HG03565 (cell line): ENCODE measurements at regions not wholly inside any gene's neighbourhood (a gene's known extent, or its start where the extent isn't known, plus 50 kb on each side); places are given as distances from the start of the nearest gene placed in this dataset.

ENCODE experiments used
- ATAC-seq: cut with Tn5 transposase; IDR thresholded peaks from one replicate; pipeline ENCODE4 v1.9.1; 2021; ENCODE audit warnings: mild to moderate bottlenecking, moderate library complexity; ENCODE audit not compliant: unreplicated experiment

DNA sequence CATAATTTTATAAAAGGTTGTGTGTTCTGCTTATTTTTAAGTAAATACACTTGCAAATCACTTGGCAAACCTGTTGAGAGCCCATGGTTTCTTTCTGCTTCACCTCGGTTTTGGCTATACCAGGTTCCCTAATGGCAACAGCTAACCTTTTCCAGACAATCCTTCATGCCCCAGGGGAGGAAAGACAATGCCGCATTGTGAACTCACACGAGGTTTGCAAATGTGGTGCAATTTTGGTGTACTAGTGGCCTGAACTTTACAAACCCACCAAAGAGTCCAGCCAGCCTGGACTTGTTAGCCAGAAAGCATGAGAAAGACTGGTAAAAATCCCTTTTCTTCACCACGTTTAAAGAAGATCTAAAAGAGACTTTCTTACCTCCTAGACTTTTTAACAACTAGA lies 84.8 kb upstream of the SOX4 start:
- no peak for ATAC-seq

- ATAC-seq = no peak
These were observed 81.5 kb upstream of the SOX4 start for GRCh38 chr6:21511891-21512550.

- no peak for ATAC-seq
These were observed 79.3 kb upstream of the SOX4 start for GRCh38 chr6:21514288-21514687.

GRCh38 chr6:21518317-21518716 lies 75.2 kb upstream of the SOX4 start:
- no peak for ATAC-seq

GRCh38 chr6:21519642-21520041 lies 73.9 kb upstream of the SOX4 start:
- ATAC-seq = no peak

GRCh38 chr6:21521276-21521675 lies 72.3 kb upstream of the SOX4 start:
- ATAC-seq = no peak

DNA sequence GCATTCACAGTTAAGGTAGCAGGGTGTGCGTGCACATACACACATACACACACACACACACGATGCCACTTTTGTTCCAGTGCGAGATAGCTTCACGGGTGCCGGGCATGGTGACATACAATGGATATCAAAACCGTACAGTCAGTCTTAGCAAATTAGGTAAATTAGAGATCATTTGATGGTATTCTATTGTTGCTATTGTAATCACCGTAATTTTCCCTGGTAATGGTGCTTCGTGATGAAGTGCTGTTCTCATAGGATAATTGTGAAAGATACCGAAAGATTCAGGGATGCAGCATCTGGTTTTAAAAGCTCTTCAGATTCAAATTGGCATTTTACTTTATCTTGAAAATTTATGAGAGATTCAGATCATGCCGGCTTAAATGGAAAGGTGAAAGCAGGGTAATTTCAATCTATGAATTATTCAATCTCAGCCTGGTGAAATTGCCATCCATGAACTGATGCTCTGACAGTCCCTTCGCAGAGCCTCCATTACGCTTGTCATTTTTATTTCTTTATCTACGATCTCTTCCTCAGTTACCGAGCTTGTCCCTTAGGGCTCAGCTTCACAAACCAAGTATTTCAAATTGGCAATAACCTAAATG lies 71.3 kb upstream of the SOX4 start:
- ATAC-seq = no peak

GRCh38 chr6:21522797-21523456 lies 70.6 kb upstream of the SOX4 start:
- no peak for ATAC-seq

GRCh38 chr6:21523652-21524051 lies 69.9 kb upstream of the SOX4 start:
- no peak for ATAC-seq

DNA sequence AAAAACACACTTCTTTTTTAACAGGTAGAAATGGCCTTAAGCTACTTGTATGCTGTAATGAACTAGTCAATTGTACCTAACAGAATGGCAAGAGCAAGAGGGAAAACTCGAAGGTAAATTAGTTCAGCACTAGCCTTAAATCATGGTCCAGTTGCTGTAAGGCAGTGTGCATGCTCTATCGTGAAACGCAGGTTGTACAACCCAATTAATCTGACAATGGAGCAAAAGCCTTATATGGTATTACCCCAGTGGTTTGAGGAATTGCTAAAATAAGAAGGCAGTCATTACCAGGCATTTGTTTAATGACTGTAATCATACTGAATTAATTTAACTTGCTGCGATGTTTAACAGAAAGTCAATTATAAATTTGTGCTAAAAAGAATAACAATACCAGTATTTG lies 69.3 kb upstream of the SOX4 start:
- ATAC-seq = no peak

- no peak for ATAC-seq
These were observed 66.6 kb upstream of the SOX4 start for GRCh38 chr6:21526974-21527373.

GRCh38 chr6:21527731-21528130 lies 65.8 kb upstream of the SOX4 start:
- ATAC-seq = no peak

- ATAC-seq = no peak
These were observed 64.1 kb upstream of the SOX4 start for GRCh38 chr6:21529431-21529830.

GRCh38 chr6:21531393-21531792 lies 62.2 kb upstream of the SOX4 start:
- ATAC-seq = no peak

DNA sequence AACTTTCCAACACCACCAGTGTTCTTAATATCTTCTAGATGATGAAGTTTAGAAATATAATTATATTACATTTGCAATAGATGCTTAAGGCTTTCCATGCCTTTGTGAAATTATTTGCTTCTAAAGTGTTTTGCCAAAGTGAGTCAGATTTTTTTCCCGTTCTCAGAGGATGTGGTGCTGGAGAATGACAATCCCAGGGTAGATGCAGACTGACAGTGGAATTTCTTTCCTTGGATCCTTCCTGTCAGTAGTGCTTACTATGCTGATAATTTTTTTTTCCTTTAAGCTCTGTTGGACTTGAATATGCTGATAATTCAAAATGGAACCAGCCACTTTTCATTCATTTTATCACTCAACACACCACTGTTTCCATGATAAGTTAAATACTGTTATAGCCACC lies 59.9 kb upstream of the SOX4 start:
- ATAC-seq = no peak

- ATAC-seq = no peak
These were observed 57.2 kb upstream of the SOX4 start for GRCh38 chr6:21536280-21536766.

DNA sequence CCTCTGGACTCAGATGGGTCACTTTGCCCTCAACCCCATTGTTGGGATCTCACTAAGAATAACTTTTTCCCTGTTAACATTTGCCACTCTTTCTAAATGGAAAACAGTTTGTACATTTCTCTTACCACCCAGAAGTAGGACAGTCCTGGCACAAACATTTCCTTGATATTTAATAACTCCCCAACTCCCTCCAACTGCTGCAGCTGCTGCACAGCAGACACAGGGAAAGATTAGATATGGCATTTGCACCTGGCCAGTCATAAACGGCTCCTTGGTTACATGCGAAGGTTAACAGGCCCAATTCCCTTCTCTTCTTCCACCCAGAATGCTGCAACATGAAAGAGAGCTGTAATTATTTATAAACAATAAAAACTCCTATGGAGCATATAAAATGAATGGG lies 55.9 kb upstream of the SOX4 start:
- no peak for ATAC-seq

DNA sequence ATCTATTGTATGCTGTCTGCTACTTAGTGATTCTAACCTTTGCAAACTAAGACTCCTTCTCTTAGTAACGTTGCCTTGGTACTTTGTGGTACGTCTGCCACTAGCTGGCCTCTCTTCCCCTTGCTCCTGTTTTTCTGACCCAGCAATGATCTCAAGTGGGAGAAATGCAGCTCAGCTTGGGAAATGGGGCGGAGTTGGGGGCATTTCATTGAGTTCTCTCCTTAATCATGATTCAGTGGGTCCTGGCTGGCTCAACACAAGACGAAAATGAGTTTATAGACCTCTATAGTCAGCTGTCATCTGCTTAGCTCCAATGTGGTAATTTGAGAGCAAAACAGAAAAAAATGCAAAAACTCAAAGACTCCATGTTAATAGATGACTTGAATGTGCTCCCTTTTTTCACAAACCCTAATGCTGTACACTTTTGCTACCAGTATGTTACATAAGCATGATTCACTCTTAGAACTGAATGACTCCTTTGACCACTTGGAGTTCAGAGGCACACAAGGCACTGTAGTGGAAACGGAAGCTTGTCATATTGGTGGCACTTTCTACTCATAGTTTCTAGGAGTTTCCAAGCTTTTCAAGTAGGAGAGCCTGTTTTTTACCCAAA lies 55.3 kb upstream of the SOX4 start:
- ATAC-seq = no peak

GRCh38 chr6:21539621-21540100 lies 53.9 kb upstream of the SOX4 start:
- ATAC-seq = no peak
